Heart left ventricle (tissue), 16 donors: ENCODE measurements at regions not wholly inside any gene's neighbourhood (a gene's known extent, or its start where the extent isn't known, plus 50 kb on each side); places are given as distances from the start of the nearest gene placed in this dataset.

Source experiments
- ATAC-seq, 4 donors: fragments of 200-7000 bp; cut with Tn5 transposase; one replicate each; pipeline ENCODE4 v1.9.1; 2020 to 2022; ENCODE audit warnings: moderate library complexity in 4 of 4, mild to moderate bottlenecking in 3 of 4, moderate number of reproducible peaks in 1 of 4
- DNase-seq, 5 donors: peaks; one replicate each; pipeline ENCODE4 v3.0.0-alpha.2; 2020
- H3K27ac ChIP-seq, 12 donors: fragments of 200-600 bp; sonication (generic) in 4 of 12; one replicate each; pipeline versions ENCODE4 v1.5.0 to v1.8.0; 2016 to 2022; ENCODE audit warnings: mild to moderate bottlenecking in 2 of 12
- H3K27me3 ChIP-seq, 9 donors: fragments of 200-600 bp; sonication (generic) in 2 of 9; one replicate each; pipeline versions ENCODE4 v1.5.1 to v1.8.0; 2016 to 2022; ENCODE audit warnings: mild to moderate bottlenecking in 3 of 9
- H3K36me3 ChIP-seq, 9 donors: fragments of 200-600 bp; sonication (generic) in 2 of 9; one replicate each; pipeline versions ENCODE4 v1.5.0 to v1.8.0; 2018 to 2022; ENCODE audit warnings: mild to moderate bottlenecking in 2 of 9
- H3K4me1 ChIP-seq, 12 donors: fragments of 200-600 bp; sonication (generic) in 4 of 12; one replicate each; pipeline versions ENCODE4 v1.5.0 to v1.8.0; 2016 to 2022; ENCODE audit warnings: mild to moderate bottlenecking in 3 of 12
- H3K4me3 ChIP-seq, 12 donors: fragments of 200-600 bp; sonication (generic) in 4 of 12; one replicate each; pipeline versions ENCODE4 v1.5.0 to v1.8.0; 2017 to 2022; ENCODE audit warnings: mild to moderate bottlenecking in 9 of 12, moderate library complexity in 4 of 12
- H3K9me3 ChIP-seq, 12 donors: fragments of 200-600 bp; sonication (generic) in 4 of 12; one replicate each; pipeline versions ENCODE4 v1.5.0 to v1.8.0; 2016 to 2022; ENCODE audit warnings: mild to moderate bottlenecking in 1 of 12
- POLR2A ChIP-seq, 2 donors: fragments of 450-650 bp; IDR thresholded peaks; one replicate each; pipeline ENCODE4 v1.6.1; 2017; ENCODE audit warnings: antibody characterized with exemption in 2 of 2, mild to moderate bottlenecking in 2 of 2, moderate library complexity in 2 of 2
- WGBS, 4 donors: extraction: QIAGEN DNeasy Blood & Tissue Kit in 2 of 4; methylation state at CpG; one replicate each; pipeline versions ENCODE4 v1.1.5 to v1.1.7; 2013 to 2018; 5-methylcytosine and 5-hydroxymethylcytosine counted together
- intact Hi-C, 10 donors: fragments of 100-400 bp; cut with DNase I; formaldehyde crosslinking; loops; one replicate each; pipeline versions ENCODE4 v1.11.1 to v1.14.2; 2022
- TF ChIP-seq, protein P1 (sequence below), 12 donors: fragments of 200-600 bp; sonication (generic) in 4 of 12; IDR thresholded peaks; one replicate each; pipeline versions ENCODE4 v1.5.0 to v1.8.0; 2018 to 2022; ENCODE audit warnings: antibody characterized with exemption in 12 of 12, mild to moderate bottlenecking in 5 of 12
- donor health status: ischemic (EF 13 %, LVEDD 7.1; RV severe dilation, severe dysfunction).
- donor health status: healthy with polysubstance abuse.
- donor health status: DM: no; HTN: yes; CAD: no.
- donor health status: DM: no; HTN: no; CAD: no.
- donor health status: ischemic (EF 25% LVEDD 6.9; RV normal size, moderate dysfunction).
- donor health status: ischemic (EF 25% LVEDD 5.7; RV mildly dilated, moderate dysfunction).
- donor health status: healthy.
- donor health status: DM: yes; HTN: yes; CAD: no.
- donor health status: ischemic (EF 35%, LVEDD 5.7; RV mildly dilated, moderate dysfunction).
- donor health status: nonischemic (EF 11% LVEDD 7.7; RV severe dilation, severe dysfunction).
- donor health status: DM: yes; HTN: yes; CAD: no.
- donor health status: PGD.
- donor health status: ischemic (EF 29% LVEDD 5.4; RV normal size, mild dysfunction).
- donor health status: nonischemic (EF 23%, LVEDD 6.1; RV moderate dilation, normal function).

DNA sequence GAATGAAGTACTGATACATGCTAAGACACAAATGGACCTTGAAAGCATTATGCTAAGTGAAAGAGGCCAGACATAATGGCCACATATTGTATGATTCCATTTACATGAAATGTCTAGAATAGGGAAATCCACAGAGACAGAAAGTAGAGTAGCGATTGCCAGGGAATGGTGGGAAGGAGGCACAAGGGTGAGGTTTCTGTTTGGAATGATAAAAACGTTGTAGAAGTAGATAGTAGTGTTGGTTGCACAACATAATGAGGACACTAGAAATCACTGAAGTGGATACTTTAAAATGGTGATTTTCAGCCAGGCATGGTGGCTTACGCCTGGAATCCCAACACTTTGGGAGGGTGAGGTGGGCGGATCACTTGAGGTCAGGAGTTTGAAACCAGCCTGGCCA, 97.6 kb upstream of the VANGL1 start:
- H3K4me3 ChIP-seq, result no peak overlapping the region
- H3K27ac ChIP-seq, result no peak overlapping the region
- intact Hi-C loops, result loop anchor here in 1 of 10 donors (10.0 kb wide), 1 partner anchor 51 kb away; no protein-coding TSS in a partner anchor
- H3K4me1 ChIP-seq, result peaks cover 2 to 17% (median 11%) of the 10 kb centered on the region in 12 donors
- H3K27me3 ChIP-seq, result no peaks in the 10 kb centered on the region
- no peaks in the 10 kb centered on the region for H3K36me3 ChIP-seq
- no peak for TF ChIP-seq POLR2A (IDR thresholded peaks at IDR 0.05)
- TF ChIP-seq, protein P1, sequence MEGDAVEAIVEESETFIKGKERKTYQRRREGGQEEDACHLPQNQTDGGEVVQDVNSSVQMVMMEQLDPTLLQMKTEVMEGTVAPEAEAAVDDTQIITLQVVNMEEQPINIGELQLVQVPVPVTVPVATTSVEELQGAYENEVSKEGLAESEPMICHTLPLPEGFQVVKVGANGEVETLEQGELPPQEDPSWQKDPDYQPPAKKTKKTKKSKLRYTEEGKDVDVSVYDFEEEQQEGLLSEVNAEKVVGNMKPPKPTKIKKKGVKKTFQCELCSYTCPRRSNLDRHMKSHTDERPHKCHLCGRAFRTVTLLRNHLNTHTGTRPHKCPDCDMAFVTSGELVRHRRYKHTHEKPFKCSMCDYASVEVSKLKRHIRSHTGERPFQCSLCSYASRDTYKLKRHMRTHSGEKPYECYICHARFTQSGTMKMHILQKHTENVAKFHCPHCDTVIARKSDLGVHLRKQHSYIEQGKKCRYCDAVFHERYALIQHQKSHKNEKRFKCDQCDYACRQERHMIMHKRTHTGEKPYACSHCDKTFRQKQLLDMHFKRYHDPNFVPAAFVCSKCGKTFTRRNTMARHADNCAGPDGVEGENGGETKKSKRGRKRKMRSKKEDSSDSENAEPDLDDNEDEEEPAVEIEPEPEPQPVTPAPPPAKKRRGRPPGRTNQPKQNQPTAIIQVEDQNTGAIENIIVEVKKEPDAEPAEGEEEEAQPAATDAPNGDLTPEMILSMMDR (IDR thresholded peaks at IDR 0.05), result no peak
- no peak for DNase-seq
- no peak for ATAC-seq
- no peaks in the 10 kb centered on the region for H3K9me3 ChIP-seq
- 74 to 82% (median 81%) methylated on average over 4 of the region's 4 CpGs for WGBS, 4 donors

GRCh38 chr1:115543247-115543646, 98.5 kb upstream of the VANGL1 start:
- Histone ChIP-seq H3K27me3 (no peaks in the 10 kb centered on the region), H3K36me3 (no peaks in the 10 kb centered on the region), H3K4me3 (no peak overlapping the region), H3K27ac (no peak overlapping the region), H3K9me3 (no peaks in the 10 kb centered on the region), H3K4me1 (peaks cover 2 to 17% (median 11%) of the 10 kb centered on the region in 12 donors)
- WGBS, 4 donors, result 63 to 90% (median 81%) methylated on average over 2 of the region's 2 CpGs
- DNase-seq (no peak), ATAC-seq (no peak)
- no peak for TF ChIP-seq POLR2A (IDR thresholded peaks at IDR 0.05)
- TF ChIP-seq, protein P1 (IDR thresholded peaks at IDR 0.05), result no peak
- intact Hi-C loops, result loop anchor here in 1 of 10 donors (10.0 kb wide), 1 partner anchor 52 kb away; no protein-coding TSS in a partner anchor

GRCh38 chr1:115539736-115540135, 102.0 kb upstream of the VANGL1 start:
- H3K4me1 ChIP-seq, result no peaks in the 10 kb centered on the region
- ATAC-seq, result peak in 2 of 4 donors; percentile 15 to 47
- intact Hi-C loops, result loop anchor here in 1 of 10 donors (10.0 kb wide), 1 partner anchor 55 kb away; no protein-coding TSS in a partner anchor
- no peak overlapping the region for H3K4me3 ChIP-seq
- peaks cover 0 to 5% (median 0%) of the 10 kb centered on the region in 12 donors for H3K9me3 ChIP-seq
- H3K27ac ChIP-seq, result peak overlapping the region in 9 of 12 donors; percentile 14 to 54 (median 34)
- no peak for DNase-seq
- TF ChIP-seq, protein P1 (IDR thresholded peaks at IDR 0.05), result no peak
- TF ChIP-seq POLR2A (IDR thresholded peaks at IDR 0.05), result no peak
- H3K27me3 ChIP-seq, result no peaks in the 10 kb centered on the region
- no peaks in the 10 kb centered on the region for H3K36me3 ChIP-seq
- 80 to 95% (median 83%) methylated on average over 3 of the region's 3 CpGs for WGBS, 4 donors

DNA sequence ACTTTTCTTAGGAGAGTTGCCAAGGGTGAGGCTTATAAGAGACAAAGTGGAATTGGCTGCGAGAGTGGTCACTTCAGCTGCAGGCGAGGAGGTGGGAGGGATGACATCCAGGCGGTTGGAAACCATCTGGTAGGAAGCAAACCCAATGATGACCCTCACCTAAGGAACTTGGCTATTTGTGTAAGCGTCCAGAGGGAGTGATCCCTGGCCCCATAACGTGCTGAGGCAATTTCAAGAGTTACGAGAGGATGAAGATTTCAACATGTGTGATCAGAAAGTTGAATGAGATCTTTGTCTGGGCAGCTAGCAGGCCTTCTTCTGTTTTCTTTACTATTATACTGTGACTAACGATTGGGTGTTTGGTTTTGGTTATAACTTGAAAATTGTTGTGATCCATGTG, 102.7 kb upstream of the VANGL1 start:
- no peak overlapping the region for H3K4me3 ChIP-seq
- intact Hi-C loops, result no loop called here
- ATAC-seq (peak in 3 of 4 donors; percentile 77 to 93 (median 83)), DNase-seq (peak in 4 of 5 donors; percentile 30 to 55 (median 38))
- H3K27me3 ChIP-seq, result no peaks in the 10 kb centered on the region
- H3K9me3 ChIP-seq, result peaks cover 0 to 7% (median 2%) of the 10 kb centered on the region in 12 donors
- H3K27ac ChIP-seq, result peak overlapping the region in 8 of 12 donors; percentile 14 to 54 (median 36)
- H3K36me3 ChIP-seq, result no peaks in the 10 kb centered on the region
- WGBS, 4 donors, result 42 to 60% (median 46%) methylated on average over 7 of the region's 7 CpGs
- H3K4me1 ChIP-seq, result no peaks in the 10 kb centered on the region
- TF ChIP-seq, protein P1 (IDR thresholded peaks at IDR 0.05), result no peak
- no peak for TF ChIP-seq POLR2A (IDR thresholded peaks at IDR 0.05)
